AG10803 (cell line): ENCODE measurements at regions not wholly inside any gene's neighbourhood (a gene's known extent, or its start where the extent isn't known, plus 50 kb on each side); places are given as distances from the start of the nearest gene placed in this dataset.
A peak's percentile ranks its signal among the peaks of the same experiment; 100 is the strongest.

Source experiments
- DNase-seq: peaks from one replicate; pipeline ENCODE4 v3.0.0; 2010; ENCODE audit warnings: low read depth
- H3K4me3 ChIP-seq: 2 replicates; pipeline ENCODE4 v1.5.1; 2011; ENCODE audit warnings: mild to moderate bottlenecking, low read length, control low read depth
- CTCF ChIP-seq: conservative IDR thresholded peaks from 2 replicates; pipeline ENCODE4 v1.5.1; 2011; ENCODE audit warnings: mild to moderate bottlenecking, low read length, control low read depth, inconsistent platforms

- H3K4me3 ChIP-seq: peak overlapping the region; percentile 21; the same call in 1 of the 2 replicates
- DNase-seq: peak; percentile 54
- no peak for TF ChIP-seq CTCF
Measured at GRCh38 chr10:4671451-4672145, 154.4 kb upstream of the AKR1E2 start.

- peak; percentile 90 for DNase-seq
- no peak overlapping the region for H3K4me3 ChIP-seq
- no peak for TF ChIP-seq CTCF
Measured at GRCh38 chr10:4670737-4671136, 155.3 kb upstream of the AKR1E2 start.

GRCh38 chr10:4669585-4669984 is 156.4 kb upstream of the AKR1E2 start:
- no peak for DNase-seq
- TF ChIP-seq CTCF: no peak
- no peak overlapping the region for H3K4me3 ChIP-seq

- TF ChIP-seq CTCF: no peak
- peak; percentile 100 for DNase-seq
Measured at GRCh38 chr10:4663162-4663992, 162.6 kb upstream of the AKR1E2 start.

GRCh38 chr10:4662576-4663161 is 163.3 kb upstream of the AKR1E2 start:
- peak; percentile 61 for DNase-seq
- peak overlapping the region; percentile 37 for H3K4me3 ChIP-seq
- 0 out of 2 replicates have a peak, but pooled peaks have one; percentile 2 for TF ChIP-seq CTCF

More at GRCh38 chr10:4663162-4663992, 162.6 kb upstream of the AKR1E2 start:
- H3K4me3 ChIP-seq: peak overlapping the region; percentile 37; the same call in 1 of the 2 replicates

- H3K4me3 ChIP-seq: peak overlapping the region; percentile 10; the same call in 1 of the 2 replicates
- no peak for TF ChIP-seq CTCF
- DNase-seq: peak; percentile 37
Measured at GRCh38 chr10:4661511-4662255, 164.3 kb upstream of the AKR1E2 start.
